IMR-90 (cell line): ENCODE measurements at regions not wholly inside any gene's neighbourhood (a gene's known extent, or its start where the extent isn't known, plus 50 kb on each side); places are given as distances from the start of the nearest gene placed in this dataset.
A peak's percentile ranks its signal among the peaks of the same experiment; 100 is the strongest.

Experiments
- BHLHE40 ChIP-seq: fragments of 150-350 bp; IDR thresholded peaks from 2 replicates; pipeline ENCODE4 v1.6.1; 2016; ENCODE audit warnings: mild to moderate bottlenecking, low read depth, low read length
- CEBPB ChIP-seq: IDR thresholded peaks from 2 replicates; pipeline ENCODE4 v1.6.1; 2012; ENCODE audit warnings: low read depth, low read length, improper control_type of control experiment
- CHD1 ChIP-seq: IDR thresholded peaks from 2 replicates; pipeline ENCODE4 v1.6.1; 2012; ENCODE audit warnings: low read depth, low read length, improper control_type of control experiment
- FOS ChIP-seq: fragments of 150-350 bp; IDR thresholded peaks from 2 replicates; pipeline ENCODE4 v1.6.1; 2016; ENCODE audit warnings: low read depth, low read length
- MAFK ChIP-seq: IDR thresholded peaks from 2 replicates; pipeline ENCODE4 v1.6.1; 2012; ENCODE audit warnings: low read depth, low read length, improper control_type of control experiment
- MXI1 ChIP-seq: IDR thresholded peaks from 2 replicates; pipeline ENCODE4 v1.6.1; 2012; ENCODE audit warnings: low read depth, mild to moderate bottlenecking, low read length, moderate library complexity, borderline replicate concordance
- NFE2L2 ChIP-seq: fragments of 150-350 bp; IDR thresholded peaks from 2 replicates; pipeline ENCODE4 v1.6.1; 2016; ENCODE audit warnings: low read depth, mild to moderate bottlenecking, low read length
- POLR2A ChIP-seq: IDR thresholded peaks from 2 replicates; pipeline ENCODE4 v1.6.1; 2012; ENCODE audit warnings: mild to moderate bottlenecking, low read depth, low read length
- RAD21 ChIP-seq: IDR thresholded peaks from 2 replicates; pipeline ENCODE4 v1.6.1; 2012; ENCODE audit warnings: low read length, improper control_type of control experiment
- RFX5 ChIP-seq: IDR thresholded peaks from 2 replicates; pipeline ENCODE4 v1.8.0; 2012; ENCODE audit warnings: low read depth, mild to moderate bottlenecking, low read length, moderate library complexity
- TF ChIP-seq, protein P1 (sequence below): conservative IDR thresholded peaks from 2 replicates; pipeline ENCODE4 v1.5.1; 2012; ENCODE audit warnings: mild to moderate bottlenecking, low read depth, low read length, improper control_type of control experiment
- TF ChIP-seq, protein P2 (sequence below): fragments of 150-350 bp; IDR thresholded peaks from 2 replicates; pipeline ENCODE4 v1.6.1; 2016; ENCODE audit warnings: low read depth, mild to moderate bottlenecking, low read length, moderate library complexity, borderline replicate concordance
- TF ChIP-seq, protein P3 (sequence below): fragments of 150-350 bp; IDR thresholded peaks from 2 replicates; pipeline ENCODE4 v1.6.1; 2017; ENCODE audit warnings: mild to moderate bottlenecking, antibody characterized with exemption, low read length, low read depth

DNA sequence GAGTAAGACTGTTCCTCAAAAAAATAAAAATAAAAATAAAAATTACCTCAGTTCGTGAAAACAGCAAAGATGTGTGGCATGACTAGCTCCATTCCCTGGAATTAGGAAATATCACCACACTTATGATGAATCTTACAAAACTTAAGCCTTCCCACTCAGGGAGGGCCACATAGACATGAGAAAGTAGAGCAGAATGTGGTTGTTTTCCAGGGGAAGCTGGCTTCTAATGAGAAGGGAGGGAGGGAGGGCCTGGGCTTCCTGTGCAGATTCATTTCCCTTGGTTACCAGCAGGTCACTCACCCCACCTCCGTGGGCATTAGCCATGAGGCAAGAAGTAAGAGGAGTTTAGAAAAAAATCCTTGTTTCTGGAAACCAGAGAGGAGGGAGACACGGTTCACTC lies 95.9 kb upstream of the RMDN2 start:
- TF ChIP-seq, protein P1, sequence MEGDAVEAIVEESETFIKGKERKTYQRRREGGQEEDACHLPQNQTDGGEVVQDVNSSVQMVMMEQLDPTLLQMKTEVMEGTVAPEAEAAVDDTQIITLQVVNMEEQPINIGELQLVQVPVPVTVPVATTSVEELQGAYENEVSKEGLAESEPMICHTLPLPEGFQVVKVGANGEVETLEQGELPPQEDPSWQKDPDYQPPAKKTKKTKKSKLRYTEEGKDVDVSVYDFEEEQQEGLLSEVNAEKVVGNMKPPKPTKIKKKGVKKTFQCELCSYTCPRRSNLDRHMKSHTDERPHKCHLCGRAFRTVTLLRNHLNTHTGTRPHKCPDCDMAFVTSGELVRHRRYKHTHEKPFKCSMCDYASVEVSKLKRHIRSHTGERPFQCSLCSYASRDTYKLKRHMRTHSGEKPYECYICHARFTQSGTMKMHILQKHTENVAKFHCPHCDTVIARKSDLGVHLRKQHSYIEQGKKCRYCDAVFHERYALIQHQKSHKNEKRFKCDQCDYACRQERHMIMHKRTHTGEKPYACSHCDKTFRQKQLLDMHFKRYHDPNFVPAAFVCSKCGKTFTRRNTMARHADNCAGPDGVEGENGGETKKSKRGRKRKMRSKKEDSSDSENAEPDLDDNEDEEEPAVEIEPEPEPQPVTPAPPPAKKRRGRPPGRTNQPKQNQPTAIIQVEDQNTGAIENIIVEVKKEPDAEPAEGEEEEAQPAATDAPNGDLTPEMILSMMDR: no peak
- TF ChIP-seq BHLHE40: peak; percentile 2; the same call in 1 of the 2 replicates
- peak; percentile 89 for TF ChIP-seq CEBPB
- TF ChIP-seq MAFK: no peak
- no peak for TF ChIP-seq CHD1
- TF ChIP-seq, protein P2, sequence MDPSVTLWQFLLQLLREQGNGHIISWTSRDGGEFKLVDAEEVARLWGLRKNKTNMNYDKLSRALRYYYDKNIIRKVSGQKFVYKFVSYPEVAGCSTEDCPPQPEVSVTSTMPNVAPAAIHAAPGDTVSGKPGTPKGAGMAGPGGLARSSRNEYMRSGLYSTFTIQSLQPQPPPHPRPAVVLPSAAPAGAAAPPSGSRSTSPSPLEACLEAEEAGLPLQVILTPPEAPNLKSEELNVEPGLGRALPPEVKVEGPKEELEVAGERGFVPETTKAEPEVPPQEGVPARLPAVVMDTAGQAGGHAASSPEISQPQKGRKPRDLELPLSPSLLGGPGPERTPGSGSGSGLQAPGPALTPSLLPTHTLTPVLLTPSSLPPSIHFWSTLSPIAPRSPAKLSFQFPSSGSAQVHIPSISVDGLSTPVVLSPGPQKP: no peak
- 0 out of 2 replicates have a peak, but pooled peaks have one; percentile 52 for TF ChIP-seq MXI1
- no peak for TF ChIP-seq POLR2A
- peak; percentile 37; the same call in 1 of the 2 replicates for TF ChIP-seq FOS
- no peak; the same call in 1 of the 2 replicates for TF ChIP-seq RAD21
- TF ChIP-seq, protein P3, sequence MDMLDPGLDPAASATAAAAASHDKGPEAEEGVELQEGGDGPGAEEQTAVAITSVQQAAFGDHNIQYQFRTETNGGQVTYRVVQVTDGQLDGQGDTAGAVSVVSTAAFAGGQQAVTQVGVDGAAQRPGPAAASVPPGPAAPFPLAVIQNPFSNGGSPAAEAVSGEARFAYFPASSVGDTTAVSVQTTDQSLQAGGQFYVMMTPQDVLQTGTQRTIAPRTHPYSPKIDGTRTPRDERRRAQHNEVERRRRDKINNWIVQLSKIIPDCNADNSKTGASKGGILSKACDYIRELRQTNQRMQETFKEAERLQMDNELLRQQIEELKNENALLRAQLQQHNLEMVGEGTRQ: no peak
- no peak for TF ChIP-seq NFE2L2
- TF ChIP-seq RFX5: no peak
